ENCODE measurements at regions not wholly inside any gene's neighbourhood (a gene's known extent, or its start where the extent isn't known, plus 50 kb on each side); places are given as distances from the start of the nearest gene placed in this dataset.

DNA sequence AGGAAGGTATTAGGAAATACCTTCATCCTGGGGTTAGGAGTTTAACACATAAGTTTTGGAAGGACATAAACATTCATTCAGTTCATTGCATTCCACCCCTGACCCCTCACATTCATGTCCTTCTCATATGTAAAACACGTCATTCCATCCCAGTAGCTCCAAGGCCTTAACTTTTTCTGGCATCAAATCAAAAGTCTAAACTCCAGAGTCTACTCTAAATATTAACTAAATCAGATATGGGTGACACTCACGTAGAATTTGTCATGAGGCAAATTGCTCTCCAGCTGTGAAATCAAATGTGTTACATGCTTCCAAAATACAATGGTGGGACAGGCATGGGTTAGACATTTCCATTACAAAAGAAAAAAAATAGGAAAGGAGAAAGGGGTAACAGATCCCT lies 298.2 kb upstream of the LRRC7 start:
- DNase-seq, result no peak

DNA sequence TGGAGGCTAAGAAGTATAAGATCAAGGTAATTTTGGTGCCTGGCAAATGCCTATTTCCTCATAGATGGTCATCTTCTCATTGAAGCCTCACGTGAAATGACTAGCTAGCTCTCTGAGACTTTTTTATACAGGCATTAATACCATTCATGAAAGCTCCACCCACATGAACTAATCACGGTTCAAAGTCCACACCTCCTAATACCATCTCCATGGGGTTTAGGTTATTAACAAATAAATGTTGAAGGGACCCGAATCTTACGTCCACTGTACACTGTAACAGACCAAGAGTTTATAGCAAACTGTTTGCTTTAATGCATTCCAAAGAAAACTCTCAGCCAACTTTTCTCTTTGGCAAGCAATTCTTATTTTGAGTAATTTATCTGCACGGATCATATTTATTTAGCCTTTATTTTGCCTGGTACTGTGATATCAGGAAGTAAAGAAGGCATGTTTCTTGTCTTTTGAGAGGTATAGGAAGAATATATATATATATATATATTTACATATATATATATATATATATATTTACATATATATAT lies 296.1 kb upstream of the LRRC7 start:
- no peak for DNase-seq

DNA sequence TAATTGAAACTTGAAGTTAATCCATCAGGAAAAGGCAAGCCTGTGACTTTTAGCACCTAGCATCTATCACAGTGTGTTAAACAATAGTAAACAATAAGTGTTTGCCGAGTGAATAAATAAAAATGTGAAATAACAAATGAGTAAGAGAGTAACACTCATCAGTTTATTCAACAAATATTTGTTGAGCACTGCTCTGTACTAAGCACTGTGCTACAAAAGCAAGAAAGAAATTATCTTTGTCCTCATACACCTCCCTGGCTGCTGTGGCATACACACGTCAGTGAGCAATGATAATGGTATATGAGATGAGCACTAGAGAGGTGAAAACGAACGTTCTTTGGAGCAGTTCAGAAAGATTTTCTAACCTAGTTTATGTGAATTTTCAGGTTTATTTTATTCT lies 295.0 kb upstream of the LRRC7 start:
- no peak for DNase-seq

DNA sequence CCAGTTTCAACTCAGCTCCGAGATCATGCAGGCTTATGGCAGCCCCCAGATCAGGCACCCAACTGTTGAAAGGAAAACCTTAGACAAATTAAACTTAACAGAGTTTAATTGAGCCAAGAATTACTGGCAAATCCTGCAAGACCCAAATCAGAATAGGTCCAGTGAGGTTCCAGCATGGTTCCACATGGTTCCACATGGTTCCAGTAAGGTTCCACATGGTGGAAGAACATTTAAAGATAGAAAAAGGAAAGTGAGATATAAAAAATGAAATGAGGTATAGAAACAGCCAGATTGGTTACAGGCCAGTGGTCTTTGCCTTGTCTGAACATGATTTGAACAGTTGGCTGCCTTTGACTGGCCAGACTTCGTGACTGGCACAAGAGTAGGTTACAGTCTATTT lies 288.8 kb upstream of the LRRC7 start:
- no peak for DNase-seq

DNA sequence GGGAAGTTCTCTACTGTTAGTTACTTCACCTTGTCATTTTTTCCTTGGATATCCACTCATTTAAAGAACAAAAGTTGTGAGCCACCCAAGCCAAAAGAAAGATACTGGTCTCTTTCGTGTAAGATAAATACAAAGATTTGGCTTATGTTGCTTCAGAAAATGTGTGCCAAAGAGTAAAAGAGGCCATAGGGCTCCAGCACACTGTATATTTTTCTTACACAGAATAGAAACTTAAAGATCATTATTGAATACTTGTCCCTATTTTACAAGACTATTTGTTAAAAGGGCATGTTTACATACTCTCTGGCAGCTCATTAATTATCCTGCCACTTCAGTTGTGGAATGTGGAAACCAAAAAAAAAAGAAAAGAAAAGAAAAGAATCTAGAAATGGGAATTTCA lies 284.2 kb upstream of the LRRC7 start:
- DNase-seq, result no peak

DNA sequence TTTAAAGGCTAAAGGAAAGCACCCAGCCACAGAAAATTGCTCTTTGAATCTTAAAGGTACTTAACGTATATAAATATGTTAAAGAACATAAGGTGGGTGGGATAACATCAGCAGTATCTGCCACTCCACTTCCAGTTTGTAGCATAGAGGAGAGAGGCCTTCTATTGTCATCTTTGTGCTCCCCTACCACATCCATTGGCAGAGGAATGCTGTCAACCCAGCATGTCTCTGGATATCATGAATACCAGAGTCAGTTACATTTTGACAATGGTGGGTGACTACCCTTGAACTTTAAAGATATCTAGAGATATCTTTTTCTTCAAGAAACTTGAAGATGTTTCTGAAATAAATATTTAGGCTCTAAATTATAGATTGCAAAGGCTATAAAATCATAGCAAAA lies 283.2 kb upstream of the LRRC7 start:
- DNase-seq, result no peak

DNA sequence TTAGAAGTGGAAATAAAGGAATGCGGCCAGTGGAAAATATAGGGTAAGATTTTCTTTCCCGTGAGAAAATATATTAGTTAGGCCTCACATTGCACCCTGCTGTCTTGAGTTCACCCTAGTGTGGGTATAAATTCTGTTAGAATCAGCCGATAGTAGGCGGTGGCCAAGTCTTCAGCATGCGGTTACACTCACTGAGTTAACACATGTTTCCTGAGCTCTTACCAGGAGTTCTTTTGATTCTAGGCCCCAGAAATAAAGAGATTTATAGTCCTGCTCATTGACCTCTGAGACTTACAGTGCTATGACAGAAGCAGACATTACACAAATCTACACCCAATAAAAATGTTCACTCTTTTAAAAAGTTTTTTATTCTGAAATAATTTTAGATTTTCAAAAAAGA lies 279.3 kb upstream of the LRRC7 start:
- no peak for DNase-seq

DNA sequence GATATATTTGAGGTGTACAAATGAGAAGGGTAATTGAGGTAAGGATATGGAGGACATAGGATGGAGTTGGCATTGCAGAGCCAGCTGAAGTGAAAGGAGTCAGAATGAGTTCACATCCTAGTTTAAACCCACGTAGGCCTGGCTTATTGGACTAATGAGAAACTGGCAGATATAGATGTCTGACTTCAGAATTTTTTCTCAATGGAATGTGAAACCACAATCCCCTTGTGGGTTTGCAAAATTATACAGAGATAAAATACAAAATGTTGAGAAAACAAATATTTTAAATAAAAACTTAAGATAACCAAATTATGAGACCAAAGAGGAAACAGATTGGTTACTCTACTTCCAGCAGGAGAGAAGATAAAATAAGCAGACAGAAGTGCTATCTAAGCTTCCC lies 277.4 kb upstream of the LRRC7 start:
- no peak for DNase-seq

DNA sequence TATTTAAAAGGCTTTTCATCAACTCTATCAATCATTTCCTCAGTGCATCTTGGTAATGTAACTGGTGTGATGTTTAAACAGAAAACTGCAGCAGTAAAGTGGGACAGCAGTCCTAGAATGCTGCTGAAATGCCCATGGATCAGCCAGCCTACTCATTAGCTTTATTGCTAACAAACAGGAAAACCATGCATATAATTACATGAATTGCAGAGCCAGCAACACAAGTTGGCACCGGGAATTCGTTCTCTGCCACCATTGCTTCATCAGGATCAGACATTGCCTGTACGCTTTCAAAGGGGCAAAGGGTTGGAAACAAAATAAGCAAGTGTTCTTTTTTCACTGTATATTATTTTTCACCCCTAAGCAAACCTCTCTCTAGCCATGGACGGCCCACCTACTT lies 276.2 kb upstream of the LRRC7 start:
- no peak for DNase-seq

DNA sequence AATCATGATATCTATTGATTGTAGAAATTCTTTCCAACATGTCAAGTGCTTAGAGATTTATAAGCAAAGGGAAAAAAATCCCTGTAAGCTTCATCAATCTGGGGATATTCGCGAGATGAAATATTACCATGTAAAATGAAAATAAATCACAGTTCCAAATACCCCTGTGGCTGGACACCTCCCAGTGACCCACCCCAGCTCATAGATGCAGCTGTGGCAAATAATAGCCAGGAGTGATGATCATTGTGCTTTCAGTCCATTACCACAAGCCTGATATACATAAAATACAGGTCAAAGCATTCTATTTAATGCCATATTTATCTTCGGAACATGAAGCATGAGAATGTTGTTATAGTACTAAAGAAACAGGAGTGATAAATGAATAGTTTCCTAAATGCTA lies 274.9 kb upstream of the LRRC7 start:
- no peak for DNase-seq

DNA sequence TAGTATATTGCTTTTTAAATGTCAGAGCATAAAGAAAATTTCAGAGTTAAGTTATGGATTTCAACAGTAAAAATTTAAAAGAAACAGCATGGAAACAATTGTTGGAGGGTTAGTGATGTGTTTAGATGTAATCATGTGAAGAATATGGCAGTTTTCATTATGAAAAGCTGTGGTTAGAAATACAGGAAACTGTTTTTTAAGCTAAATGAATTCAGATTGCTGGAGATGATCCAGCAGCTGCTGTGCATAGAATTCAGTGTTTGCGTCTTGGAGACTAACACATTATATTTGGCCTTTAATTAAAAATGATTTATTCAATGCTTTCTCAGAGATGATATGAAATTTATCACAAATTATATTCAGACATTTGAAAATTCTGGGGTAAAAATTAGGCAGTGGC lies 273.6 kb upstream of the LRRC7 start:
- no peak for DNase-seq

DNA sequence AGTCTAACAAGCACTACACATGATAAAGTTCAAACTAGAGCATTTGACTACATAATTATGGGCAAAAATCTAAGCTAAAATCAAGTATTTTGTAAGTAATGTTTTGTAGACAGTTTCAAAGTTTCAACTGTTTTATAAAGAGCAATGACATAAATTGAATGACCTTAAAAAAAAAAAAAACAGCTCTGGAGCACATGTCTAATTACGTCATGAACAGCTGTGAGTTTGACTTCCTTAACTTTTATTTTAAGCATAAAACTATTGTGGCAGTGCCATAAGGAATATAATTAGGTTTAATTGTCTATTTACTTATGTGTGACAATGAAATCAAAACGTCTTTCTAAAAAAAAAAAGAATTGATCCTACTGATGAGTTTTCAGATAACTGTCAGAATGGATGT lies 272.5 kb upstream of the LRRC7 start:
- no peak for DNase-seq

DNA sequence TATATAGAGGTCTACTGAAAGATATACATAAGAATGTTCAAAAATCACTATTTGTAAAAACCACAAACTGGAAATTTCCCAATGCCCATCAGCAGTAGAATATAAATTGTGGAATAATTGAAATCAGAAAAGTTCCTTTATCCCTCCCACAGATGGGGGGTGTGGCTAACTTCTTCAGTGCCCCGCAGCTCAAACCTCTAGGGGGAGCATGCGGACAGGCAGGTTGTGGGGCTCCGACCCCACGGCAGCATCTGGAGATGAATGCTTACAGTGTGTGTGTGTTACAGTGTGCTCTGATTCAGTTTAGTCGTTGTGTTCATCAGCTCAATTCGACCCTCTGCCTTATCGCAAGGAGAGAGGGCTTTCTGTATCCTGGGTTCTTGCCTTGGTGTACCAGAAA lies 262.1 kb upstream of the LRRC7 start:
- DNase-seq, result no peak

DNA sequence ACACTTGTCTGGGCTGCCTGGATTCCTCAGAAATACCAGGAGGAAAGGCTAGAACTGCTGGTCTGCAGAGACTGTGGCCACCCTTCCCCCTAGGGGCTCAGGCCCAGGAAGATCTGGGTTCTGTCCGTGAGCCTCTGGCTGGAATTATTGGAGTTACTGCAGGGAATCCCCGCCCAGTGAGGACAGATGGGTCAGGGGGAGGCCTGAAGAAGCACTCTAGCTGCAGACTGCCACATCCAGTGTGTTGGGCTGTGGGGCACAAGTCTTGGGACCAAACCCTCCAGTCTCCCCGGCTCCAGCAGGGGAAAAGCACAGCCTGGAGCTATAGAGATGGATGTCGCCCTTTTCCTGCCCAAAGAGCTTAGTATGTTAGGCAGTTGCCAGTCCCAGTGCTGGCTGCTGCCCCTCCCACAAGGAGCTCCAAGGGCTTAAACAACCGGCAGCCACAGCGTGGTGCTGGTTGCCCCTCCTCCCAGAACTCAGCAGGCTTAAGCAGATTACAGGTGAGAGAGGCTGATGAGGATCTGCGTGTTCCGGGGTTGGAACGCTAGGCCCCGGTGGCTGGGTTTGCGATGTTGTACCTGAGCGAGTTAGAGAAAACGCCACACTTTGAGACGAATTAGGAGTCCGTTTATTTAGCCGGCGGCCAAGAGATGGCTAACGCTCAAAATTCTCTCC lies 255.5 kb upstream of the LRRC7 start:
- DNase-seq, result no peak

DNA sequence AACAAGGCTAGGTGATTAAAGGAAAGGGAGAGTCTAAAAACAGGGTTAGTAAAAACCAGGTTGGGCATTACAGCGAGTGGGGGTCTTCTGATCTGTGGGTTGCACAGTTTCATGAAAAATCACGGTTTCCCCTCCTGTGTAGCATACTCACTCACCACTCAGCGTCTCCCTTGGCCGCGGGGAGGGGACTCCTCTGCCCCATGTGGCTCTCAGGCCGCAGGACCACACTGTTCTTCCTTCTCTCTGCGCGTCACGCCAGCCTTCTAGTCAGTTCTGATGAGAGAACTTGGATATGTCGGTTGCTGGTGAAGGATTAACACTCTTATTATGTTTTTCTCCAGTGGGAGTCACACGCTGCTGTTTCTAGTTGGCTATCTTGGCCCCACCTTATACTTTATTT lies 254.6 kb upstream of the LRRC7 start:
- DNase-seq, result no peak

DNA sequence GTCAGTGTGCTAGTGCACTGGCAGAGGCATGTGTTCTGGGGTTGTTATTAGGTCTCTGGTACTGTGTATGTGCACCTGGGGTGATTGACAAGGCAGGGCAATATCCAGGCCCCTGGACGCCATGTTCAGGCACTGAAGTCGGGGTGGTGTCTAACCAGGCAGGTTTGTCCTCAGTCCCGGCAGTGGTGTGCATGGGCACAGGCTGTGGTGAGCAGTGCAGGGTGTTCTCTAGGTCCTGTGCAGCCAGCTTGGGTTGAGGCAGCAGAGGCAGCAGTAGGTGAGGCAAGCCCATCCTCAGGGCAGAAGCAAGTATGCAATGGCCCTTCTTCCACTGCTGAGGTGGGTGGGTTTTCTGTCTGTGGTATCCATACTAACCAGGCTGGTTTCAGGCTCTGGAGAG lies 252.3 kb upstream of the LRRC7 start:
- no peak for DNase-seq

DNA sequence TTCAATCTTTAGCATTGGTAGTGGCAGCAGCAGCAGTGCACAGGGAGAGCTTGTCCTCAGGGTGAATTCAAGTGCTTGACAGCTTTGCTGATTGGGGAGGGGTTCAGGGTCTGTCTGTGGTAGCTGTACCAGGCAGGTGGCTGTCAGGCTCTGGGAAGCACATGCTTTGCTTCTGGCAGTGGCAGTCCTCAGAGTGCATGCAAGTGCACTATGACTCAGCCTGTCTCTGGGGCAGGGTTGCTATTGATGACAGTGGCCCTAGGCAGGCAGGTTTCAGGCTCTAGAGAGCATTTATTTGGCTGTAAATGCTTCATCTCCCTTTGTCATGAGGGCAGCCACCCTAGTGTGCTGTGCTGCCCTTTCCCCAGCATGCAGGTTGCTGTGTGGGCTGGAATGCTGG lies 251.9 kb upstream of the LRRC7 start:
- DNase-seq, result no peak

DNA sequence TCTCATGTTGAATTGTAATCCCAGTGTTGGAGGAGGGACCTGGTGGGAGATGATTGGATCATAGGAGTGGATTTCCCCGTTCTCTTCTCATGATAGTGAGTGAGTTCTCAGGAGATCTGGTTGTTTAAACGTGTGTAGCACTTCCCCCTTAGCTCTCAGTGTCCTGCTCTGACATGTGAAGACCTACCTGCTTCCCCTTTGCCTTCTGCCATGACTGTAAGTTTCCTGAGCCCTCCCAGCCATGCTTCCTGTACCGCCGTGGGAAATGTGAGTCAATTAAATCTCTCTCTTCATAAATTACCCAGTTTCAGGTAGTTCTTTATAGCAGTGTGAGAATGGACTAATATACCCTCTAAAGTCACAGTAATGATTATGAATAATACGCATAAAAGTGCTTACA lies 248.4 kb upstream of the LRRC7 start:
- no peak for DNase-seq

DNA sequence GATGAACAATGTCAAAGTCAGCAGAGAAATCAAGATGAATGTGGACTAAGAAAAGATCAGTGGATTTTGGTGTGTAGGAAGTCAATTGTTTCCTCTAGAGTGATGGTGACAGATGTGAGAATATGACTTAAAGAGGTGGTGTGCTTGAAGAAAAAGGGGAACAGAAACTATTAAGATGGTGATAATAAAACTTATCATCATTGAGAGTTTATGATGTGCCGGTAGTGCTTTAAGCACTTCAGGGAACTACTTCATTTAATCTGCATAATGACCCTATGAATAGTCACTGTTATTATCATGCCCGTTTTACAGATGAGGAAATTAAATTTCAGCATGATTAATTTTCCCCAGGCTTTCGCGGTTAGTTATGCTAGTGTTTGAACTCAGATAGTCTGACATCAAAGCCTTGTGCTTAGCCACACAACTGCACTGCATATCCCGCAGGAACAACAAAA lies 246.9 kb upstream of the LRRC7 start:
- no peak for DNase-seq

DNA sequence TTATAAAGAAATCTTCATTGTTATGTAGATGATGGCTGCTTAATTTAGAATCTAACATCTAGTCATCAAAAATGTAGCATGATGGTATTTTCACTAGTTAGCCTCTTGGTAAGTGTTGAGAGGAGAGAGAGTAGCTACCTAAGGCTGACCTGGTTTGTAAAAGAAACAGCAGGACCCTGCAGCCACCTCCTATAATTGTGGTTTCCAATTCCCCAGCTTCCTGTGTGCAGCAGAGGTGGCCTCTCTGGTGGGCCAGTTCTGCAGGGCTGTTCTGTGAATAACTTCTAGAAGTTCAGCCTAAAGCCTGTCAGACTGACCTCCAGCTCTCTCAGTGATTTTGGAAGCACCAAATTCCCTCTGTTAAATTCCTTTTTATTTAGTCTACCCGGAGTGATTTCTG lies 246.4 kb upstream of the LRRC7 start:
- DNase-seq, result no peak

DNA sequence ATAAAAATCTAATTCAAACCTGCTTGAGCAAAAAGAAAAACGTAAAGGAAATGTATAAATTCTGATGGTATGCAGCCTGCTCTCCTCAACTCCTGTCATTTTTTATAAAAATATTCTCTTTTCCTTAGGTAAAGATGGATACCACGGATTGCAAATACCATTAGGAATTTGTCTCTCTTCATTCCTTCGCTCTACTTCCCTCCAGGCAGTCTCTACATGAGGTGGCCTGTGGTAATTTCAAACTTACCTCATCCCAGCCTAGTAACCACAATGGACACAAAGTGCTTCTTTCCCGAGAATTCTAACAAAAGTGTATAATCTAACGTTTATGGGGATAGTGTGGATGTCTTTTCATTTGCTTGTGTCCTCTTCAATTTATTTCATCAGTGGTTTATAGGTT lies 239.5 kb upstream of the LRRC7 start:
- no peak for DNase-seq

DNA sequence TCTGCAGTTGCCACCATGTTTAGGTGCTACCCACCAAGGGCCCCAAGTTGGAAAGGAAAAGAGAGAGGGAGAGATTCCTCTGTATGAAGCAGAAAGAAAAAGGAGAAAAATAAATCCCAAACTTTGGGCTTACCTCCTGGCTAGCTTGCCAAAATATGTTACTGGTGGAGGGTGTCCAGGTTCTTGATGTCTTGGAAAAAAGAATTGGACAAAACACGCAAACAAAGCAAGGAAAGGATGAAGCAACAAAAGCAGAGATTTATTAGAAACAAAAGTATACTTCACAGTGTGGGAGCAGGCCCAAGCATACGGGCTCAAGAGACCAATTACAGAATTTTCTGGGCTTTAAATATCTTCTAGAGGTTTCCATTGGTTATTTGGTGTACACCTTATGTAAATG lies 204.5 kb upstream of the LRRC7 start:
- DNase-seq, result no peak

DNA sequence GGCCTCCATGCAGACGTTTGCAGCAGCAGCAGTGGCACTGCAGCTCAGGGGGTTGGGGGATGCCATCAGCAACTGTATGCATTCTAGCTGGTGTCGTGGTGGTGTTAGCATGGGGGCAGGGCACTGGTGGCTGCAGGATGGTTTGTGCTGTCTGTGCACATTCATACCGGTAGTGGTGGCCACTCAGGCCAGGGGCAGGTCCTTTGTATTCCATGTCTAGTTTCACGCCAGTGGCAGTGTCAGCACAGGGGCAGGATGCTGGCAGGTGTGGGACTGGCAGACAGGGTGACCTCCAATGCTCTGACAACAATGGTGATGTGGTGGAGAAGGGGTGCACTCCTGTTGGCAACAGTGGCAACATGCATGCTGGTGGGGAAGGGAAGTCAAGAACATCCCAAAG lies 194.2 kb upstream of the LRRC7 start:
- no peak for DNase-seq

DNA sequence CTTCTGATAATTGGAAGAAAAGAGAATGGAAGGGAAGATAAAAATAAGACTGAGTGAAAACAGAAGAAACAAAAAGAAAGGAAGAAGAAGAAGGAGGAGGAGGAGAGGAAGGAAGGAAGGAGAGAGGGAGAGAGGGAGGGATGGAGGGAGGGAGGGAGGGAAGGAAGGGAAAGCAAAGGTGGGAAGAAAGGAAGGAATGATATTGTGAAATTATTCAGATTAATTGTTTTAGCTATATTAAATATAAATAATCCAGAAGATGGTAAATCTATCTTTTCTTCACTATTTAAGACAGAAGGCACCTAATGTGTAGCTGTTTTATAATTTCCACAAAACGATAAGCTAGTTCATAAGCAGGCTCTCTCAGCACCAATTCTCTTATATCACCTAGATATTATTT lies 191.3 kb upstream of the LRRC7 start:
- DNase-seq, result no peak

DNA sequence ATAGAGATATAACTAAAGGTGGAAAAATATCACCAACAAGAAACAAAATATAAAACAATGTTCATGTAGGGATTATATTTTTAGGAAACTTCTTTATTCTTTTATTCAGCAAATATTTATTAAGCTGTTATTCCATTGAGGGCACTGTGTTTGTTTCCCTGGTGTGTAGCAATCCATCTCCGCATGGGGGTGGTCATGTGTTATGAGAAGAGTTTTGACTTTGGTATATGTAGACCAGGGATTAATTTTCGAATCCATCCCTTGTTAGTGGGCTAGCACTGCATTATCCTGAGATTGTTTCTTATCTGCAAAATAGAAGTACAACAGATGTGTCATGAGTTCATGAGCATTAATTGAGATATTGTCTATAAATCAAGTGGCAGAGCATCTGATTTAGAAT lies 190.2 kb upstream of the LRRC7 start:
- no peak for DNase-seq

DNA sequence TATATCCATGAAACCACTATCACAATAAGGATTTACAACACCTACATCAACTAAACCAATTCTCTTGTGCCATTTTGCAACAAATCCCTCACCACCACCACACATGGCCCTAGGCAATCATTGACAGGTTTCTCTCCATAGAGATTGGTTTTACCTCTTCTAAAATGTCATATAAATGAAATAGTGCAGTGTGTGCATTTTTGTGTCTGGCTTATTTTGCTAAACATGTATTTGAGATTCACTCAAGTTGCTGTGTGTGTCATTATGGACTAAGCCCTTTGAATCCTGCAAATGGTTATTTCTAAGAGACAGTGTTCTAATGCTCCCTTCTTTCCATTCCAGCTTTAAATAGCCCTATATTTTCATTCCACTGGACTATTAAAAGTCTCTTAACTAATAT lies 179.7 kb upstream of the LRRC7 start:
- DNase-seq, result no peak
